ENCODE measurements at regions not wholly inside any gene's neighbourhood (a gene's known extent, or its start where the extent isn't known, plus 50 kb on each side); places are given as distances from the start of the nearest gene placed in this dataset.

DNA sequence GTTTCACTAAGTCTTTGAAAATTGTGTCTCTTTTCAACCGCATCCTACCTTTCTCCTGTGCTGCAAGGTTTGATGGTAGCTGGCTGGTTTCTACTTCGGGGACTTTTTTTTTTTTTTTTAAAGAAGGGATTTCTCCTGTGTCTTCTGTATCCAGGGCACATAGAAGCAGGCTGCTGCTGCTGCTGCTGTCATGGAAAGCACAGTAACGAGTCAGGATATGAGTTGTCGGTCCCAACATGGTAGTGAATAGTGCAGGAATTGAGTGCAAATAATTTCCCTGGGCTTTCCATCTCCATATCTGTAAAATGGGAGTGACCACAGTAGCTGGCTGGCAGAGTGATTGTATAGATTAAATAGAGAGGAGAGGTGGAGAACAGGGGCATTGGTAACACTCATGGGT lies 118.3 kb upstream of the NAV2 start:
- Histone ChIP-seq H3K4me3 (ENCODE audit: low read length in 2 of 2) (no peak overlapping the region), H3K4me1 (ENCODE audit: insufficient read depth, low read length) (no peaks in the 10 kb centered on the region), H3K36me3 (ENCODE audit: insufficient read depth, low read length) (no peaks in the 10 kb centered on the region), H3K27me3 (ENCODE audit: insufficient read depth, low read length) (no peaks in the 10 kb centered on the region), H3K27ac (ENCODE audit: low read depth, low read length) (no peak overlapping the region), H3K9me3 (ENCODE audit: control insufficient read depth in 1 of 2, low read length in 2 of 2) (no peaks in the 10 kb centered on the region)
- POLR2A ChIA-PET (ENCODE audit: partially characterized antibody): no interaction called here
- no peak overlapping the region for H3K27ac Mint-ChIP-seq
- H3K4me3 Mint-ChIP-seq: no peak overlapping the region
- no peaks in the 10 kb centered on the region for H3K4me1 Mint-ChIP-seq
- no peaks in the 10 kb centered on the region for H3K36me3 Mint-ChIP-seq
- H3K9me3 Mint-ChIP-seq: peaks cover 0 to under 1% (median 0%) of the 10 kb centered on the region in 8 donors
- DNase-seq: no peak
- CTCF ChIA-PET (ENCODE audit: partially characterized antibody): interaction anchor here (0.8 kb wide), 1 partner anchor 11 kb away, joined by 3 read pairs; no protein-coding TSS in a partner anchor
- intact Hi-C loops (cut with micrococcal nuclease): no loop called here
- H3K27me3 Mint-ChIP-seq: peaks cover 3 to 13% of the 10 kb centered on the region in 2 donors

DNA sequence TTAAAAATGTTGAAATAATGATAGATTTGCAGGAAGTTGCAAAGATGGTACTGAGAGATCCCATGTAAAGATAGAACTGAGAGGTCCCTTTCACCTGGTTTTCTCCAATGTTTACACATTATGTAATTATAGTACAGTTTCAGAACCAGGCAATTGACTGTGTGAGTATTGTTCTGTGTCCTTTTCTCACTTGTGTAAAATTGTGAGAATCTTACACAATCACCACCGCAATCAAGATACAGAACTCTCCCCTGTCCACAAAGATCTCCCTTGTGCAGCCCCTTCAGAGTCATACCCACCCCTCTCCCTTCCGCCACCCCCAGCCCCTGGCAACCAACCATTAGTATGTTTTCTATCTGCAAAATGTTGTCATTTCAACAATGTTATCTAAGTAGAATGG lies 119.8 kb upstream of the NAV2 start:
- ChIA-PET CTCF (ENCODE audit: partially characterized antibody) (interaction anchor here (0.7 kb wide), 1 partner anchor 33 kb away, joined by 3 read pairs; no protein-coding TSS in a partner anchor), POLR2A (ENCODE audit: partially characterized antibody) (no interaction called here)

DNA sequence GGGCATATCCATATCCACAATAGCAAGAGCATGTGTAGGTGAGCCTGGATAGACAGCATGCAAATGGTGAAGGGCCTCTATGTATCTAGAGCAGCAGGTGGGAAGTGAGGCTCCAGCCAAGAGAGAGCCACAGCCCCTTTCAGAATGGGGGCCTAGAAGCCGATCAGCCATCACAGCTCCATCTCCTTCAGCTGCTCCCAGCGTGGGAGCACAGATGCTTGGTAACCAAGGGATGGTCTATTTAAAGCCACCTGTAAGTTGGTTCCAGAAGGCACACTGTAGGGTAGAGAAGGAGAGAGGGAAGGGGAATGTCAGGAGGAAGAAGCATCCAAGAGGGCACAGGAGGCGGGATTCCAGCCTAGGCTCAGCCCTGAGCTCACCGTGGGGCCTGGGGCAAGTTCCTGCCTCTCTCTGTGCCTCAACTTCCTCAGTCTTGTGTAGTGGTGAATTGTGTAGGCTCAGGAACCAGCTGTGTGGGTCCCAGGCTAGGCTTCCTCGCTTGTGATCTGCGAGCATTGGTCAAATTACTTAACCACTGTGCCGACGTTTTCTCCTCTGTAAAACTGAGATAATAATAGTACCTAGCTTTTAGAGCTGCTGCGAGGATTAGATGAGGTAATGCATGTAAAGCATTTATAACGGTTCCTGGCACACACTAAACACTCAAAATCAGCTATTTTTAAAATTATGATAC lies 122.9 kb upstream of the NAV2 start:
- H3K4me3 Mint-ChIP-seq: no peak overlapping the region
- intact Hi-C loops (cut with micrococcal nuclease): no loop called here
- peaks cover 7 to 13% of the 10 kb centered on the region in 2 donors for H3K27me3 Mint-ChIP-seq
- H3K9me3 ChIP-seq (ENCODE audit: control insufficient read depth in 1 of 2, low read length in 2 of 2): no peaks in the 10 kb centered on the region
- no peak overlapping the region for H3K4me3 ChIP-seq (ENCODE audit: low read length in 2 of 2)
- CTCF ChIA-PET (ENCODE audit: partially characterized antibody): interaction anchor here (0.9 to 1.8 kb wide), 2 partner anchors 26 to 154 kb away, joined by 5 to 6 read pairs; no protein-coding TSS in a partner anchor
- DNase-seq: no peak
- no peak overlapping the region for H3K27ac Mint-ChIP-seq
- POLR2A ChIA-PET (ENCODE audit: partially characterized antibody): no interaction called here
- H3K4me1 ChIP-seq (ENCODE audit: insufficient read depth, low read length): no peaks in the 10 kb centered on the region
- H3K36me3 ChIP-seq (ENCODE audit: insufficient read depth, low read length): no peaks in the 10 kb centered on the region
- H3K27ac ChIP-seq (ENCODE audit: low read depth, low read length): no peak overlapping the region
- peaks cover 5% of the 10 kb centered on the region for H3K27me3 ChIP-seq (ENCODE audit: insufficient read depth, low read length)
- H3K36me3 Mint-ChIP-seq: no peaks in the 10 kb centered on the region
- H3K4me1 Mint-ChIP-seq: no peaks in the 10 kb centered on the region
- H3K9me3 Mint-ChIP-seq: peaks cover 0 to 7% (median 0%) of the 10 kb centered on the region in 8 donors

More for the DNA sequence above, 119.8 kb upstream of the NAV2 start:
- peaks cover 5 to 15% of the 10 kb centered on the region in 2 donors for H3K27me3 Mint-ChIP-seq
- no peak for DNase-seq
- intact Hi-C loops (cut with micrococcal nuclease): no loop called here
- no peaks in the 10 kb centered on the region for H3K4me1 Mint-ChIP-seq
- peaks cover 0 to 2% (median 0%) of the 10 kb centered on the region in 8 donors for H3K9me3 Mint-ChIP-seq
- H3K36me3 Mint-ChIP-seq: no peaks in the 10 kb centered on the region
- no peak overlapping the region for H3K4me3 Mint-ChIP-seq
- H3K4me1 ChIP-seq (ENCODE audit: insufficient read depth, low read length): no peaks in the 10 kb centered on the region
- H3K9me3 ChIP-seq (ENCODE audit: control insufficient read depth in 1 of 2, low read length in 2 of 2): no peaks in the 10 kb centered on the region
- H3K4me3 ChIP-seq (ENCODE audit: low read length in 2 of 2): no peak overlapping the region
- H3K36me3 ChIP-seq (ENCODE audit: insufficient read depth, low read length): no peaks in the 10 kb centered on the region
- H3K27me3 ChIP-seq (ENCODE audit: insufficient read depth, low read length): peaks cover 2% of the 10 kb centered on the region
- H3K27ac Mint-ChIP-seq: no peak overlapping the region
- no peak overlapping the region for H3K27ac ChIP-seq (ENCODE audit: low read depth, low read length)

DNA sequence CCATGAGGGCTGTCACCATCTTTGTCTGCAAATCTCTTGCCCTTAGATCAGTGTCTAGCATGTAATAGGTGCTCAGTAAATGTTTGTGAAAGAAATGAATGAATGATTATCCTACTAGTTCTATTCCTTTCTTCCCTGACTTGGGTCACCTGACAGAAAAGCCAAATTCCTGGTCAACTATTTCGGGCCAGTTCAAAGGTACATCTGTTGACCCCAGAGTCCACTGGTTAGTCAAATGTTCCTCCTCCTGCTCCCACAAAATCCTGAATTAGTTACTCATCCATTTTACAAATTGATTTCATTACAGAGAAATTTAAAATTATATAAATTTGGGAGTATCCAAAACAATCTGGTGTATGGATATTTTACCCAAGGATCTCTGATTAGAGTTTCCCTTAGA lies 124.7 kb upstream of the NAV2 start:
- CTCF ChIA-PET (ENCODE audit: partially characterized antibody): interaction anchor here (0.9 kb wide), 1 partner anchor 34 kb away, joined by 4 read pairs; no protein-coding TSS in a partner anchor
- intact Hi-C loops (cut with micrococcal nuclease): no loop called here

DNA sequence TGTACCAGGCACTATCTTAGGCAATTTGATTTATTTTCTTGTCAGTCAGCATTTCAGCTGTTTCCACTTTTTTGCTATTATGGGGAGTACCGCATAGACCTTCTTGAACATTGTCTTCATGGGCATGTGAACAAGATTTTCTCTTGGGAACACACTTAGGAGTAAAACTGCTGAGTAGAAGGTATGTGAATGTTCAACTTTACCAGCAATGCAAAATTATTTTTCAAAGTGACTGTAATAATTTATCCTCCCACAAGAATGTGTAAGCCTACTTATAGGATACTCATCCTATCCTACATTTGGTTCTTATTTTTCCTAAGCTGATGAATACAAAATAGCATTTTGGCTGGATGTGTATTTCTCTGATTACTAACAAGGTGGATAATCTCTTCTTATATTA lies 132.0 kb upstream of the NAV2 start:
- ChIA-PET POLR2A (ENCODE audit: partially characterized antibody) (no interaction called here), CTCF (ENCODE audit: partially characterized antibody) (no interaction called here)
- Mint-ChIP-seq H3K4me1 (peaks cover 0 to 2% (median 0%) of the 10 kb centered on the region in 4 donors), H3K9me3 (peaks cover 0 to 5% (median 0%) of the 10 kb centered on the region in 8 donors), H3K4me3 (no peak overlapping the region), H3K36me3 (no peaks in the 10 kb centered on the region), H3K27me3 (peaks cover under 1 to 2% of the 10 kb centered on the region in 2 donors), H3K27ac (no peak overlapping the region)
- Histone ChIP-seq H3K27me3 (ENCODE audit: insufficient read depth, low read length) (no peaks in the 10 kb centered on the region), H3K4me1 (ENCODE audit: insufficient read depth, low read length) (no peaks in the 10 kb centered on the region), H3K9me3 (ENCODE audit: control insufficient read depth in 1 of 2, low read length in 2 of 2) (no peaks in the 10 kb centered on the region), H3K4me3 (ENCODE audit: low read length in 2 of 2) (no peak overlapping the region), H3K36me3 (ENCODE audit: insufficient read depth, low read length) (no peaks in the 10 kb centered on the region), H3K27ac (ENCODE audit: low read depth, low read length) (no peak overlapping the region)
- no peak for DNase-seq
- intact Hi-C loops (cut with micrococcal nuclease): no loop called here

More for the DNA sequence above, 124.7 kb upstream of the NAV2 start:
- Histone ChIP-seq H3K4me3 (ENCODE audit: low read length in 2 of 2) (no peak overlapping the region), H3K27me3 (ENCODE audit: insufficient read depth, low read length) (peaks cover 5% of the 10 kb centered on the region), H3K27ac (ENCODE audit: low read depth, low read length) (no peak overlapping the region), H3K9me3 (ENCODE audit: control insufficient read depth in 1 of 2, low read length in 2 of 2) (no peaks in the 10 kb centered on the region), H3K36me3 (ENCODE audit: insufficient read depth, low read length) (no peaks in the 10 kb centered on the region), H3K4me1 (ENCODE audit: insufficient read depth, low read length) (no peaks in the 10 kb centered on the region)
- no peaks in the 10 kb centered on the region for H3K4me1 Mint-ChIP-seq
- no peak overlapping the region for H3K27ac Mint-ChIP-seq
- no peak for DNase-seq
- POLR2A ChIA-PET (ENCODE audit: partially characterized antibody): no interaction called here
- no peaks in the 10 kb centered on the region for H3K36me3 Mint-ChIP-seq
- H3K9me3 Mint-ChIP-seq: peaks cover 0 to 7% (median 0%) of the 10 kb centered on the region in 8 donors
- H3K4me3 Mint-ChIP-seq: no peak overlapping the region
- peaks cover 7 to 8% of the 10 kb centered on the region in 2 donors for H3K27me3 Mint-ChIP-seq

DNA sequence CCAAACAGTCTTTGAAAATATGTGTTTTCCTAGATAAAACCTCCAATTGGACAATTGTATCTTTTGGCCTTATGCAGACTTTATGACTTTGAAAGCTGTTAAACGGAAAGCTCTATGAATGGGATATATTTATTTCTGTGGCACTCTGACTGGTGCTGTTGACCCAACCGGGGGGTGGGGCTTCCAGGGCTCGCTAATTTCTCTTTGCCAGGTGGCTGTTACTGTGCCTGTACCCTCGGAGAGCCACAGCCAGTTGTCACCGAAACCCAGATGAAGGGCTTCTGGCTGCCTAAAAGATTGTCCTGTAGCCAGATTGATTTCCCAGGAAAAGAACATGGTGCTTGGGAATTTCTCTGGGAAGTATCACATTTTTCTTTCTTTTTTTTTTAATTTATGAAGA lies 132.7 kb upstream of the NAV2 start:
- H3K36me3 ChIP-seq (ENCODE audit: insufficient read depth, low read length): no peaks in the 10 kb centered on the region
- H3K4me1 ChIP-seq (ENCODE audit: insufficient read depth, low read length): no peaks in the 10 kb centered on the region
- Mint-ChIP-seq H3K4me3 (no peak overlapping the region), H3K27me3 (peaks cover 0 to 2% of the 10 kb centered on the region in 2 donors), H3K4me1 (peaks cover 0 to 2% (median 0%) of the 10 kb centered on the region in 4 donors), H3K36me3 (no peaks in the 10 kb centered on the region), H3K9me3 (peaks cover 0 to 5% (median 0%) of the 10 kb centered on the region in 8 donors), H3K27ac (no peak overlapping the region)
- H3K4me3 ChIP-seq (ENCODE audit: low read length in 2 of 2): no peak overlapping the region
- DNase-seq: no peak
- ChIA-PET CTCF (ENCODE audit: partially characterized antibody) (interaction anchor here (2.1 kb wide), 1 partner anchor 163 kb away, joined by 5 read pairs; no protein-coding TSS in a partner anchor), POLR2A (ENCODE audit: partially characterized antibody) (no interaction called here)
- no peaks in the 10 kb centered on the region for H3K27me3 ChIP-seq (ENCODE audit: insufficient read depth, low read length)
- H3K9me3 ChIP-seq (ENCODE audit: control insufficient read depth in 1 of 2, low read length in 2 of 2): no peaks in the 10 kb centered on the region
- intact Hi-C loops (cut with micrococcal nuclease): no loop called here
- no peak overlapping the region for H3K27ac ChIP-seq (ENCODE audit: low read depth, low read length)

DNA sequence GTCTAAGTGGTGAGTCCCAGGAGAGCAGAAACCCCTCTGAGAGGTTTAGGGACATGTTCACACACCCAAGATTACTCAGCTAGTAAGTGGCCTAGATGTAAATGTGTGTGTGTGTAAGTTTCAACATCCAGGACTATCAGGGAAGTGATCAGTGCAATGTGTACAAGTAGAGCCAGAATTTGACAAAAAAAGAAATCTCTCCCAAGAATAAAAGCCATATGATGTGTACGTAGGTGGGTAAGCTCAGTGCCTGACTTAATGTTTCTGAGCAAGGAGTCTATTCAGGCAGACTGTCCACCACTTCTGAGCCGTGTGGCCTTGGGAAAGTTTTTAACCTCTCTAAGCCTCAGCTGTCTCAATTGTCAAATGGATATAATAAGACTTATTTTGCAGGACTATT lies 133.8 kb upstream of the NAV2 start:
- POLR2A ChIA-PET (ENCODE audit: partially characterized antibody): no interaction called here
- Histone ChIP-seq H3K4me3 (ENCODE audit: low read length in 2 of 2) (no peak overlapping the region), H3K9me3 (ENCODE audit: control insufficient read depth in 1 of 2, low read length in 2 of 2) (no peaks in the 10 kb centered on the region), H3K36me3 (ENCODE audit: insufficient read depth, low read length) (no peaks in the 10 kb centered on the region), H3K27ac (ENCODE audit: low read depth, low read length) (no peak overlapping the region), H3K27me3 (ENCODE audit: insufficient read depth, low read length) (no peaks in the 10 kb centered on the region), H3K4me1 (ENCODE audit: insufficient read depth, low read length) (no peaks in the 10 kb centered on the region)
- intact Hi-C loops (cut with micrococcal nuclease): no loop called here
- H3K4me1 Mint-ChIP-seq: peaks cover 0 to 4% (median 0%) of the 10 kb centered on the region in 4 donors
- H3K36me3 Mint-ChIP-seq: no peaks in the 10 kb centered on the region
- H3K9me3 Mint-ChIP-seq: peaks cover 0 to 3% (median 0%) of the 10 kb centered on the region in 8 donors
- H3K27ac Mint-ChIP-seq: no peak overlapping the region
- H3K4me3 Mint-ChIP-seq: no peak overlapping the region
- CTCF ChIA-PET (ENCODE audit: partially characterized antibody): interaction anchor here (0.7 to 2.1 kb wide), 2 partner anchors 19 to 164 kb away, joined by 3 to 5 read pairs; no protein-coding TSS in a partner anchor
- no peak for DNase-seq
- no peaks in the 10 kb centered on the region for H3K27me3 Mint-ChIP-seq
